ENCODE measurements at regions not wholly inside any gene's neighbourhood (a gene's known extent, or its start where the extent isn't known, plus 50 kb on each side); places are given as distances from the start of the nearest gene placed in this dataset.

DNA sequence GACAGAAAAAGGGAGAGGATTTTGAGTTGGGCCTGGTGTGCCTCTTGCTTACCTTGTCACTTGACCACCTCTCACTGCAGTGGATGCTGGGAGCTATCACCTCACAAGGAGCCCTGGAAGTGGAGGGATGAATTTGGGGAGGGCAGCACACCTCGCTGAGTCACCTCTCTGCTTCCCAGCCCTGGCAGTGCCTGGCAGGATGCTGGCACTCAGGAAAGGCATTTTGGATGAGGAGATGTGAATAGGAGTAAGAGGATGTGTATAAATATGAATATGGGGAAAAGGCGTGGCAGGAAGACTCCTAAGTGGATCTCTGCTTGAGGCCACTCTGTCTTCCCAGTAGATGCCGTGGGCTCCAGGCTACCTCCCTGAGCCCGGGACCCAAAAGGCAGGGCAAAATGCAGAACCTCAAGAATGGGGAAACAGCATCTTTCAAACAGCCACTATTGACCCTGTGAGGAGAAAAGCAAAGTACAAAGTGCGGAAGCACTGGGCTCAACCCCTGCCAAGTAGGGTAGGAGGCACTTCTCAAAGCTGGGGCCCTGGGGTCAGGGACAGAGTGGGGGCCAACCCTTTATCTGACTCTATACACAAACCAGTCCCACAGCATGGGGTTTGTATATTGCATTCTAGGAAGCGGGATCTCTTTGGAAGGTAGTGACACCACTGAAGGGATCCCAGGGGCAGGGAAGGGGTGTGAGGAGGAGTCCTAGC is 164.5 kb upstream of the GLI2 start:
- TF ChIP-seq, protein P1, sequence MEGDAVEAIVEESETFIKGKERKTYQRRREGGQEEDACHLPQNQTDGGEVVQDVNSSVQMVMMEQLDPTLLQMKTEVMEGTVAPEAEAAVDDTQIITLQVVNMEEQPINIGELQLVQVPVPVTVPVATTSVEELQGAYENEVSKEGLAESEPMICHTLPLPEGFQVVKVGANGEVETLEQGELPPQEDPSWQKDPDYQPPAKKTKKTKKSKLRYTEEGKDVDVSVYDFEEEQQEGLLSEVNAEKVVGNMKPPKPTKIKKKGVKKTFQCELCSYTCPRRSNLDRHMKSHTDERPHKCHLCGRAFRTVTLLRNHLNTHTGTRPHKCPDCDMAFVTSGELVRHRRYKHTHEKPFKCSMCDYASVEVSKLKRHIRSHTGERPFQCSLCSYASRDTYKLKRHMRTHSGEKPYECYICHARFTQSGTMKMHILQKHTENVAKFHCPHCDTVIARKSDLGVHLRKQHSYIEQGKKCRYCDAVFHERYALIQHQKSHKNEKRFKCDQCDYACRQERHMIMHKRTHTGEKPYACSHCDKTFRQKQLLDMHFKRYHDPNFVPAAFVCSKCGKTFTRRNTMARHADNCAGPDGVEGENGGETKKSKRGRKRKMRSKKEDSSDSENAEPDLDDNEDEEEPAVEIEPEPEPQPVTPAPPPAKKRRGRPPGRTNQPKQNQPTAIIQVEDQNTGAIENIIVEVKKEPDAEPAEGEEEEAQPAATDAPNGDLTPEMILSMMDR (IDR thresholded peaks at IDR 0.05; ENCODE audit: insufficient read depth, low read depth, low read length): no peak
- no peak for TF ChIP-seq EZH2 (IDR thresholded peaks at IDR 0.05; ENCODE audit: insufficient read depth, low read length)

All from astrocyte (in vitro differentiated cells and primary cell).